ENCODE measurements at regions not wholly inside any gene's neighbourhood (a gene's known extent, or its start where the extent isn't known, plus 50 kb on each side); places are given as distances from the start of the nearest gene placed in this dataset.

DNA sequence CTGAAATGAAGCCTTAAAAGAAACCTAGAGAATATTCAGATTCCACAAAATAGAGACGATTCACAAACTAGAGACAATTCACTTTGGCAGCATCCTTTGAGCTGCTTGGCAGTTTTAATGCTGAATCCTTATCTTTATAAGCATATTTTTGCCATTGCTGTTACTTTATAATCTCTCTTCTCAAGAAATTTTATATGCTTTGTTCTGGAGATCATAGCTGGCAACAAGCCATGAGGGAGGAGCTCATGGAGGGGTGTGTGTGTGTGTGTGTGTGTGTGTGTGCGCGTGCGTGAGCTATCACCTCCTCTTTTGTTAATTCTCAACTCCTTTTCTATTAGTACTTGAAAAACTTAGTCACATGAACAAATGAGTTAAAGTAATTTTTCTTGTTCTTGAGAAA is 495.0 kb upstream of the RGMA start:
- no peaks in the 10 kb centered on the region for H3K27me3 Mint-ChIP-seq
- no peaks in the 10 kb centered on the region for H3K4me1 Mint-ChIP-seq
- H3K36me3 Mint-ChIP-seq: no peaks in the 10 kb centered on the region
- DNase-seq (no peak), ATAC-seq (replicated peaks) (no peak)
- no peak overlapping the region for H3K27ac Mint-ChIP-seq
- H3K4me3 Mint-ChIP-seq: no peak overlapping the region
- H3K9me3 Mint-ChIP-seq: peaks cover 5 to 6% of the 10 kb centered on the region in 2 donors

GRCh38 chr15:93583552-93583951 is 494.5 kb upstream of the RGMA start:
- Mint-ChIP-seq H3K4me1 (no peaks in the 10 kb centered on the region), H3K4me3 (no peak overlapping the region), H3K36me3 (no peaks in the 10 kb centered on the region), H3K27ac (no peak overlapping the region), H3K9me3 (peaks cover 6 to 7% of the 10 kb centered on the region in 2 donors), H3K27me3 (no peaks in the 10 kb centered on the region)
- DNase-seq: no peak
- no peak for ATAC-seq (replicated peaks)

DNA sequence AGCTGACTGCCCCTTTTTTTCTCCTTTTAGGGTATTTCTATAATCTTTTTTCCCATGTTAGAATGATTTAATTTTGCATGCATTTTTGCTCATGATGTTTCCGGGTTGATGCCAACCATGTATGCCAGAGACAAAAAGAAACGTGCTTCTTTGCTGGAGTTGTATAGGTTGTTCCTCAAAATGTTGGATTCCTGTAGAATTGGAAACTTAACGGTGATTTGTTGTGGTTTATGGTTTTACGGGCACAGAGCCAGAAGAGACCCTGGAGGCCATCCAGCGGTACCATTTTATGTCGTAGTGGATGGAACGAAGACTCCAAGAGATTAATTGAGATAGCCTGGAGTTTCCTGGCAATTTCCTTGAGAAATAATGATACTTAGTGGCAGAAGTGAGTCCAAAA is 481.5 kb upstream of the RGMA start:
- Mint-ChIP-seq H3K4me1 (peaks cover 0 to 2% of the 10 kb centered on the region in 2 donors), H3K9me3 (no peaks in the 10 kb centered on the region), H3K4me3 (no peak overlapping the region), H3K27ac (no peak overlapping the region), H3K27me3 (no peaks in the 10 kb centered on the region), H3K36me3 (no peaks in the 10 kb centered on the region)
- ATAC-seq (replicated peaks) (no peak), DNase-seq (no peak)

- Mint-ChIP-seq H3K4me3 (no peak overlapping the region), H3K27me3 (no peaks in the 10 kb centered on the region), H3K36me3 (no peaks in the 10 kb centered on the region), H3K4me1 (peaks cover 0 to 2% of the 10 kb centered on the region in 2 donors), H3K27ac (no peak overlapping the region), H3K9me3 (no peaks in the 10 kb centered on the region)
- DNase-seq (no peak), ATAC-seq (replicated peaks) (no peak)
Observed at GRCh38 chr15:93566762-93567161, 477.8 kb upstream of the RGMA start.

DNA sequence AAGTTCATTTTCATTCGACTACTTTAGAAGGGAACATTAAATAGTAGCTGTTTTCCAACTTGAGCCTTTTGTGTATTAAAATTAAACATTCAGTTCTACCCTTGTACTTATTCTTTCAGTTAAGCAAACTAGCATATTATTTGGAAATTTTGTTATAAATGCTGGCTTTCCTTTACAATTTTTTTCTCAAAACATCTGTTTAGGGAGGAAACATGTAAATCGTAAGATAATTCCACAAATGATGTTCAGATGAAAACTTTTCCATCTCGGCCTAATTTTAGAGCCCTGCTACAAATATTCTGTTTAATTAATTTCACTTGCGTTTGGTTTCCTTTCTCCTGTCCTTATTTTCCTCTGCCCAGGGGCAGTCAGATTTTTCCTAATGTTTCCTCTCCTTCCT is 476.2 kb upstream of the RGMA start:
- H3K4me1 Mint-ChIP-seq: peaks cover 0 to 2% of the 10 kb centered on the region in 2 donors
- no peak overlapping the region for H3K27ac Mint-ChIP-seq
- no peak for DNase-seq
- no peaks in the 10 kb centered on the region for H3K36me3 Mint-ChIP-seq
- ATAC-seq (replicated peaks): no peak
- peaks cover 0 to 2% of the 10 kb centered on the region in 2 donors for H3K9me3 Mint-ChIP-seq
- no peak overlapping the region for H3K4me3 Mint-ChIP-seq
- H3K27me3 Mint-ChIP-seq: no peaks in the 10 kb centered on the region

DNA sequence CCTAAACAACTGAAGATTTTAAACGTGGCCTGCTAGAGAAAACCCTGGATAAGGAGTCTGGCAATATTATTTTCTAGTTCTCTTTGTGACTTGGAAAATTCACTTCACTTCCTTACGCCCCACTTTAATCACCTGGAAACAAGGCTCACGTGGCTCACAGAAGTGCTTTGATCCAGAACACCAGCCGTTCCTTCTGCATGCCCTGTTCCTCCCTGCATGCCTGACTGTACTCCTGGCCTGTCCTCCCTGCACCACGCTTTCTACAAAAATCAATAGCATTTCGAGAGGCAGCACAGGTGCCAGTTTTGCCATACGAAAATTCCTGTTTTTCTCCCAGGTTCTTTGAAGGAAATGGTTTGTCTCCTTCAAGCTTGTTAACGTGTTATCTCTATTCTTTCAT is 474.2 kb upstream of the RGMA start:
- ATAC-seq (replicated peaks) (no peak), DNase-seq (no peak)
- peaks cover 0 to 6% of the 10 kb centered on the region in 2 donors for H3K27me3 Mint-ChIP-seq
- H3K4me1 Mint-ChIP-seq: peaks cover 0 to 2% of the 10 kb centered on the region in 2 donors
- H3K36me3 Mint-ChIP-seq: no peaks in the 10 kb centered on the region
- no peak overlapping the region for H3K27ac Mint-ChIP-seq
- peaks cover 0 to 2% of the 10 kb centered on the region in 2 donors for H3K9me3 Mint-ChIP-seq
- no peak overlapping the region for H3K4me3 Mint-ChIP-seq

- DNase-seq (no peak), ATAC-seq (replicated peaks) (no peak)
- Mint-ChIP-seq H3K36me3 (no peaks in the 10 kb centered on the region), H3K4me1 (no peaks in the 10 kb centered on the region), H3K4me3 (no peak overlapping the region), H3K9me3 (peaks cover 0 to 2% of the 10 kb centered on the region in 2 donors), H3K27ac (no peak overlapping the region), H3K27me3 (peaks cover 0 to 6% of the 10 kb centered on the region in 2 donors)
Observed at GRCh38 chr15:93562395-93563123, 473.5 kb upstream of the RGMA start.

GRCh38 chr15:93557696-93558095 is 468.7 kb upstream of the RGMA start:
- Mint-ChIP-seq H3K27me3 (peaks cover 0 to 6% of the 10 kb centered on the region in 2 donors), H3K27ac (no peak overlapping the region), H3K36me3 (no peaks in the 10 kb centered on the region), H3K4me1 (no peaks in the 10 kb centered on the region), H3K9me3 (peaks cover 0 to 5% of the 10 kb centered on the region in 2 donors), H3K4me3 (no peak overlapping the region)
- no peak for ATAC-seq (replicated peaks)
- no peak for DNase-seq

- no peaks in the 10 kb centered on the region for H3K36me3 Mint-ChIP-seq
- H3K27ac Mint-ChIP-seq: no peak overlapping the region
- no peak for ATAC-seq (replicated peaks)
Observed at GRCh38 chr15:93553167-93553935, 464.3 kb upstream of the RGMA start.

DNA sequence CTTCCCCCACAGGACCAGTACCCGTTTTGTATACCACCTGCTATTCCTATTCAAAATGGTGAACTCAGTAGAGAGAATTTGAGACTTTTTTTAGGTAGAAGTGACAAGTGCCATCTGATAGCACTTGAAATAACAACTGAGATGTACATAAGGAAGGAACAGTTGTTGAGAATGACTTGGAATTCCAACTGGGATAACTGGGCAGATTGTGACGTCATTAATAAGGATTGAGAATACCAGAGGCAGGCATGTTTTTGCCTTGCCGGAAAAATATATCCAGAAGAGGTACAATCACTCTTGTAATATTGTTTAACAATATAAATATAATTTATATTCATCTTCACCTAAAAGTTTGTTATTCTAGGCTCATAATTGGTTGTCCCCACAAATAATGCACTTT is 454.1 kb upstream of the RGMA start:
- Mint-ChIP-seq H3K4me3 (no peak overlapping the region), H3K27ac (no peak overlapping the region), H3K4me1 (no peaks in the 10 kb centered on the region), H3K36me3 (no peaks in the 10 kb centered on the region), H3K9me3 (peaks cover 5 to 14% of the 10 kb centered on the region in 2 donors), H3K27me3 (no peaks in the 10 kb centered on the region)
- DNase-seq: no peak
- ATAC-seq (replicated peaks): no peak

More at GRCh38 chr15:93553167-93553935, 464.3 kb upstream of the RGMA start:
- Mint-ChIP-seq H3K4me3 (no peak overlapping the region), H3K9me3 (peaks cover 0 to 5% of the 10 kb centered on the region in 2 donors), H3K27me3 (no peaks in the 10 kb centered on the region), H3K4me1 (no peaks in the 10 kb centered on the region)
- DNase-seq: no peak

DNA sequence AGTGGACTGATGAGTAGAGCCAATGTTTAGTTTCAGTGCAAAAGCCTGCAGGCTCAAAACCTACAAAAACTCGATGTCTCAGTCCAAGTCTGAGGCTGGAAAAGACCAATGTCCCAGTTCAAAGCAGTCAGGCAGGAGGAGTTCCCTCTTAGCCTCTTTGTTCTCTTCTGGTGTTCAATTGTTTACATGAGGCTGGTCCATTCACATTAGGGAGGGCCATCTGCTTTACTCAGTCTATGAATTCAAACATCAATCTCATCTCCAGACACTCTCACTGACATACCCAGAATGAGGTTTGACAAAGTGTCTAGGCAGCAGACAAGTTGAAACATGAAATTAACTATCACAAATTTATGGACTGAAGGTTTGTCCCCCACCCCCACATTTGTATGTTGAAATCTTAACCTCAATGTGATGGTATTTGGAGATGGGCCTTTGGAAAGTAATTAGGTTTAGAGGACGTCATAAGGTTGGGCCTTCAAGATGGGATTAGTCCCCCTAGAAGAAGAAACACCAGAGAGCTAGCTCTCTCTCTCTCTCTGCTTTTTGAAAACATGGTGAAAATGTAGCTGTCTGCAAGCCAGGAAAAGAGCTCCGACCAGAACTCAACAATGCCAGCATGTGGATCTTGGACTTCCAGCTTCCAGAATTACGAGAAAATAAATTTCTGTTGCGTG is 438.5 kb upstream of the RGMA start:
- Mint-ChIP-seq H3K4me1 (no peaks in the 10 kb centered on the region), H3K27me3 (peaks cover 0 to under 1% of the 10 kb centered on the region in 2 donors)
- ATAC-seq (replicated peaks): no peak

GRCh38 chr15:93524432-93524831 is 435.4 kb upstream of the RGMA start:
- DNase-seq (no peak), ATAC-seq (replicated peaks) (no peak)
- H3K36me3 Mint-ChIP-seq: no peaks in the 10 kb centered on the region
- no peak overlapping the region for H3K4me3 Mint-ChIP-seq
- no peaks in the 10 kb centered on the region for H3K4me1 Mint-ChIP-seq
- no peaks in the 10 kb centered on the region for H3K9me3 Mint-ChIP-seq
- no peaks in the 10 kb centered on the region for H3K27me3 Mint-ChIP-seq
- no peak overlapping the region for H3K27ac Mint-ChIP-seq

More for the DNA sequence above, 438.5 kb upstream of the RGMA start:
- no peak for DNase-seq
- no peak overlapping the region for H3K4me3 Mint-ChIP-seq
- H3K27ac Mint-ChIP-seq: no peak overlapping the region
- H3K9me3 Mint-ChIP-seq: no peaks in the 10 kb centered on the region
- no peaks in the 10 kb centered on the region for H3K36me3 Mint-ChIP-seq

DNA sequence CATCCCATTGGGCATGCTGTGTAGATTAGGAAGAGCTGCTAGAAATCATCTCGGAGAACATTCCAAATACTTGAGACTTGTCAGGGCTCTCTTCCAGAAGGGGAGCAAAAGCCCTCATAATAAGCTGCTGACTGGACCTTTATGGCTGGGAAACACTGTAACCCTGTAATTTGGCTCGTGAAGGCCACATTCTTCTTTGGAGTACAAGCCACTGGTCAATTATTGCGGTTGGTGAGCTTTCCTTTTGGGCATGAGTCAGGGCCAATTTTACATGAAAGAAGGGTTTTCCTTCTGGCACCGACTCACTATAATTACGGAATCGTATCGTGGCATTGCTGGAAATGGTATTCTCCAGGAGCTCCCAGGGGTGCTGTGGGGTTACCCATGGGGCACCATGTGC is 434.5 kb upstream of the RGMA start:
- Mint-ChIP-seq H3K4me3 (no peak overlapping the region), H3K4me1 (no peaks in the 10 kb centered on the region), H3K27ac (no peak overlapping the region), H3K9me3 (no peaks in the 10 kb centered on the region), H3K36me3 (no peaks in the 10 kb centered on the region), H3K27me3 (no peaks in the 10 kb centered on the region)
- DNase-seq (no peak), ATAC-seq (replicated peaks) (no peak)

DNA sequence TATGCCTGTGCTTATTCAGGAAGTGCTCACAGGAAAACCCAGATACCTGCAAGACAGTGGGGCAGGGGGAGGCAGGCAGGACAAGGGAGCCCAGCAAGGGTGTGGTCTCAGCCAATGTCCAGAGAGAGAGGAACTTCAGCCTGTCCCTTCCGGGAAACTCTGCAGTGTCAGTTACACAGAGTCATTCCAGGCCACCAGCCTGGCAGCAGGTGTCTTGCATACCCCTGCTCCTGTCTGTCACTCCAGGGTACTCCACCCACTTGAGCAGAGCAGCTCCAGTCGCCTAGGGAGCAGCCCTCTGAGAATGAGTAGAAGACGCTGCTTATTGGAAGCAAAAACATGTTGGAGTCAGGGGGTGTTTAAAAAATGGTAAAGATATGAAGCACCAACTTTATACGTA is 431.2 kb upstream of the RGMA start:
- Mint-ChIP-seq H3K4me3 (no peak overlapping the region), H3K9me3 (no peaks in the 10 kb centered on the region), H3K27me3 (no peaks in the 10 kb centered on the region), H3K36me3 (no peaks in the 10 kb centered on the region), H3K27ac (no peak overlapping the region), H3K4me1 (no peaks in the 10 kb centered on the region)
- ATAC-seq (replicated peaks) (no peak), DNase-seq (no peak)

DNA sequence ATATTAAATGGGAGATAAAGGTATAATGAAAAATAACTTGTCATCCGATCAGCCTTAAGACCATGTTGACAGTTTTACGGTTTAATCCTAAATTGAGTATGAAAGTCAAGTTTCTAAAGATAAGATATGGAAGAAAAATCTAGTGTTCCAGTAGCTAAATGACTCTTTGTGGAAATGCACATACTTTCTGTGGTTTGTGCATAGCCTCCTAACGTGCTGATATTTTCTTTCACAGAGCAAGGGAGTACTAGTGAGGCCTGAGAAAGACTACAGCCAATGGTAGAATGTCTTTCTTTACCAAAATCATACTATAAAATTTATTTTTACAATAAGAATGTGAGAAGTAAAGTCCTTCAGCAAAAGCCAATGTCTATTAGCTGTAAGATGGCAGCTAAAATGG is 430.6 kb upstream of the RGMA start:
- H3K27me3 Mint-ChIP-seq: no peaks in the 10 kb centered on the region
- no peak overlapping the region for H3K27ac Mint-ChIP-seq
- no peaks in the 10 kb centered on the region for H3K4me1 Mint-ChIP-seq
- no peaks in the 10 kb centered on the region for H3K9me3 Mint-ChIP-seq
- ATAC-seq (replicated peaks): no peak
- no peaks in the 10 kb centered on the region for H3K36me3 Mint-ChIP-seq
- H3K4me3 Mint-ChIP-seq: no peak overlapping the region
- no peak for DNase-seq

Measured in stimulated activated naive B cell treated with anti-CD40 and anti-IgM and Interleukin-4, amounts not matched to agents 10 μg/mL and 1 μg/mL and 100 μg/mL, for 72 hours (primary cell).